ENCODE measurements at regions not wholly inside any gene's neighbourhood (a gene's known extent, or its start where the extent isn't known, plus 50 kb on each side); places are given as distances from the start of the nearest gene placed in this dataset.

GRCh38 chr11:19329970-19330369 is 89.2 kb upstream of the E2F8 start:
- no peaks in the 10 kb centered on the region for H3K9me3 ChIP-seq (ENCODE audit: insufficient read depth, low read depth, low read length)
- H3K4me1 ChIP-seq (ENCODE audit: insufficient read depth, low read length): no peaks in the 10 kb centered on the region
- no peaks in the 10 kb centered on the region; the same call in 1 of the 2 replicates for H3K27me3 ChIP-seq (ENCODE audit: insufficient read depth, low read length)

DNA sequence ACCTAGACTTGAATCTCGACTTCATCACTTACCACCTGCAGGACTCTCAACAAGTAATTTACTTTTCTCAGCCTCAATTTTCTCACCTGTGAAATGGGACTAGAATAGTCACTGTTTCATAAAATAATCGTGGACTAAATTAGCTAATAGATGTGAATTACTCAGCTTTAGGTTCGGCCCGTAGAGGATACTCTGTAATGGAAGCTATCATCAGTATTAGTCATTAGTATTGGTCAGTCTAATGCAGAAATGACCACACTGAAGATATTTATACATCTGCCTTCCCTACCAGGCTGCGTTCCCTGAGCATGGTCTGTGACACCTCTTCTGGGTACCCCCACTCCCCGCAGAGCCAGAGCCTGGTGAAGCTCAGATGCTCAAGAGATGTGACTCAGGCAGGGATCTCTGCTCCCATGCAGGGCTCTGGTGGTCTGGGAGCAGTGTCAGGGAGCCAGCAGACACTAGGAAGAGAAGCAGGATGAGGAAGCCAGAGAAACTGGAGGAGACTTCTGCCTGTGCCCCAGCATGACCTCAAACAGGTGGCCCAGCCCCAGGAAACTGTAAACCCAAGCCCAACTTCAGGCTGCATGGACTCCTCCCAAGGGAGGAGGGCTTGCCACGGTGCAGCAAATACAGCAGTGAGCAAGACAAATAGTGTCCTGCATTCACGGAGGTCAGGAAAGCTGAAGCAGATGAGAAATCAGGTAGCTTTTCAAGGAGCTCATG is 88.0 kb upstream of the E2F8 start:
- H3K27ac ChIP-seq (ENCODE audit: low read length): no peak overlapping the region
- H3K27me3 ChIP-seq (ENCODE audit: insufficient read depth, low read length): no peaks in the 10 kb centered on the region; the same call in 1 of the 2 replicates
- no peaks in the 10 kb centered on the region for H3K9me3 ChIP-seq (ENCODE audit: insufficient read depth, low read depth, low read length)
- no peaks in the 10 kb centered on the region for H3K36me3 ChIP-seq (ENCODE audit: insufficient read depth, low read depth, low read length)
- no peaks in the 10 kb centered on the region for H3K4me1 ChIP-seq (ENCODE audit: insufficient read depth, low read length)
- H3K4me3 ChIP-seq (ENCODE audit: low read length): no peak overlapping the region
- H3K9ac ChIP-seq (ENCODE audit: low read depth, low read length): no peak overlapping the region

More at GRCh38 chr11:19329970-19330369, 89.2 kb upstream of the E2F8 start:
- H3K27ac ChIP-seq (ENCODE audit: low read length): no peak overlapping the region
- no peak overlapping the region for H3K9ac ChIP-seq (ENCODE audit: low read depth, low read length)
- H3K36me3 ChIP-seq (ENCODE audit: insufficient read depth, low read depth, low read length): no peaks in the 10 kb centered on the region
- no peak overlapping the region for H3K4me3 ChIP-seq (ENCODE audit: low read length)

GRCh38 chr11:19327280-19327679 is 86.5 kb upstream of the E2F8 start:
- no peaks in the 10 kb centered on the region; the same call in 1 of the 2 replicates for H3K27me3 ChIP-seq (ENCODE audit: insufficient read depth, low read length)
- H3K4me3 ChIP-seq (ENCODE audit: low read length): no peak overlapping the region
- no peak overlapping the region for H3K9ac ChIP-seq (ENCODE audit: low read depth, low read length)
- no peaks in the 10 kb centered on the region for H3K9me3 ChIP-seq (ENCODE audit: insufficient read depth, low read depth, low read length)
- no peaks in the 10 kb centered on the region for H3K36me3 ChIP-seq (ENCODE audit: insufficient read depth, low read depth, low read length)
- no peaks in the 10 kb centered on the region for H3K4me1 ChIP-seq (ENCODE audit: insufficient read depth, low read length)
- H3K27ac ChIP-seq (ENCODE audit: low read length): no peak overlapping the region

DNA sequence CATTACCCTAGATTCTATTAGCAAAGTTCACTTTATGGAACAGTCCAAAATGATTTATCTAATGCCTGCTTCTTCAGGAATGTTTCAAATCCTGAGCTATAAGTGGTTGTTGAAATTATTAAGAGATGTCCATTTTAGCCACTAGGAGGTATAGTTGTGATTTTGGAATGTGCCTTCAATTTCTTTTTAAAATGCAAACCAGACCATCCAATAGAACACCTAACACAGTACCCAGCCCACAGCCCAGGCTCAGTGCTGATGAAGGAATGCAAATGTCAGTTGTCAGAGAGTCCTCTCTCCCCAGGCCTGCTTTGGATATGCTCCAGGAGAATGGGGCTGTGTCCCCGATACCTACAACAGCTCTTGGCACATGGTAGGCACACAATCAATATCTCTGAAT is 85.8 kb upstream of the E2F8 start:
- Histone ChIP-seq H3K9me3 (ENCODE audit: insufficient read depth, low read depth, low read length) (no peaks in the 10 kb centered on the region), H3K27ac (ENCODE audit: low read length) (no peak overlapping the region), H3K36me3 (ENCODE audit: insufficient read depth, low read depth, low read length) (no peaks in the 10 kb centered on the region), H3K9ac (ENCODE audit: low read depth, low read length) (no peak overlapping the region), H3K27me3 (ENCODE audit: insufficient read depth, low read length) (no peaks in the 10 kb centered on the region; the same call in 1 of the 2 replicates), H3K4me1 (ENCODE audit: insufficient read depth, low read length) (no peaks in the 10 kb centered on the region), H3K4me3 (ENCODE audit: low read length) (no peak overlapping the region)

DNA sequence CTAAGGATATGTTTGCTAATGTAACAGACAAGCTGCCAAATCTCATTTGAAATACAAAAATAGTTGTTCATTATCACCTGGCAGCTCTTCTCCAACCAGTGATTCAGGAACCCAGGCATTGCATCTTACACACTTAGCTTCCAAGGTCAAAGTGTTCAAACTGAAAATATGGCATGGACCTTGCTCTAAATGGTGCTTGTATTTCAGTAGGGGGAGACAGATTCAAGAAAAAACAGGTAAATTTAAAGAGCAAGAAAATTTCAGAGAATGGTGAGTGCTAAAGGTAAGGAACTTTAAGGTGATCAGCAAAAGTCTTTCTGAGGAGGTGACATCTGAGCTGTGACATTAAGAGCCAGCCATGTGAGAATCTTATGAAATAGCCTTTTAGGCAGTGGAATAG is 82.8 kb upstream of the E2F8 start:
- no peaks in the 10 kb centered on the region; the same call in 1 of the 2 replicates for H3K27me3 ChIP-seq (ENCODE audit: insufficient read depth, low read length)
- no peak overlapping the region for H3K4me3 ChIP-seq (ENCODE audit: low read length)
- H3K9ac ChIP-seq (ENCODE audit: low read depth, low read length): no peak overlapping the region
- H3K27ac ChIP-seq (ENCODE audit: low read length): no peak overlapping the region
- no peaks in the 10 kb centered on the region for H3K9me3 ChIP-seq (ENCODE audit: insufficient read depth, low read depth, low read length)
- H3K4me1 ChIP-seq (ENCODE audit: insufficient read depth, low read length): no peaks in the 10 kb centered on the region
- H3K36me3 ChIP-seq (ENCODE audit: insufficient read depth, low read depth, low read length): no peaks in the 10 kb centered on the region

GRCh38 chr11:19321351-19321750 is 80.6 kb upstream of the E2F8 start:
- Histone ChIP-seq H3K27me3 (ENCODE audit: insufficient read depth, low read length) (no peaks in the 10 kb centered on the region; the same call in 1 of the 2 replicates), H3K36me3 (ENCODE audit: insufficient read depth, low read depth, low read length) (no peaks in the 10 kb centered on the region), H3K4me1 (ENCODE audit: insufficient read depth, low read length) (no peaks in the 10 kb centered on the region), H3K27ac (ENCODE audit: low read length) (no peak overlapping the region), H3K9ac (ENCODE audit: low read depth, low read length) (no peak overlapping the region), H3K4me3 (ENCODE audit: low read length) (no peak overlapping the region), H3K9me3 (ENCODE audit: insufficient read depth, low read depth, low read length) (no peaks in the 10 kb centered on the region)

DNA sequence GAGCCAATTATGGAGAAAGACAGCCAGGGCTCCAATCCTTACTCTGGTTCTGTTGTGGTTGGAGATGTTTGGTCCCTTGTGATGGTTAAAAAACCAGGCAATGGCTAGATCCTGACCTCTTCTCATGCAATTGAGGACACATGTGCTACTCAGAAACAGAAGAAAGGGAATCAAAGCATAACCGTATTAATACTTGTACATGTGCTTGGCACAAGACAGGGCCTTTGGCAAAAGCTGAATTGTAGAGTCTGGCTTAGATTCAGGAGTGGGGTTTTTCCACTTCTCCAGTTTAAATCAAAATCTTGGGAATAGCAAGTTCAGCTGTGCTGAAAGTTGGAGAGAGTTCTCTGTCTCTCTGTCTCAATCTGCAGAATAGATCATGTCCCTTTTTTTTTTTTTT is 80.1 kb upstream of the E2F8 start:
- no peaks in the 10 kb centered on the region for H3K4me1 ChIP-seq (ENCODE audit: insufficient read depth, low read length)
- H3K9ac ChIP-seq (ENCODE audit: low read depth, low read length): no peak overlapping the region
- no peak overlapping the region for H3K27ac ChIP-seq (ENCODE audit: low read length)
- no peaks in the 10 kb centered on the region; the same call in 1 of the 2 replicates for H3K27me3 ChIP-seq (ENCODE audit: insufficient read depth, low read length)
- H3K4me3 ChIP-seq (ENCODE audit: low read length): no peak overlapping the region
- no peaks in the 10 kb centered on the region for H3K9me3 ChIP-seq (ENCODE audit: insufficient read depth, low read depth, low read length)
- no peaks in the 10 kb centered on the region for H3K36me3 ChIP-seq (ENCODE audit: insufficient read depth, low read depth, low read length)

DNA sequence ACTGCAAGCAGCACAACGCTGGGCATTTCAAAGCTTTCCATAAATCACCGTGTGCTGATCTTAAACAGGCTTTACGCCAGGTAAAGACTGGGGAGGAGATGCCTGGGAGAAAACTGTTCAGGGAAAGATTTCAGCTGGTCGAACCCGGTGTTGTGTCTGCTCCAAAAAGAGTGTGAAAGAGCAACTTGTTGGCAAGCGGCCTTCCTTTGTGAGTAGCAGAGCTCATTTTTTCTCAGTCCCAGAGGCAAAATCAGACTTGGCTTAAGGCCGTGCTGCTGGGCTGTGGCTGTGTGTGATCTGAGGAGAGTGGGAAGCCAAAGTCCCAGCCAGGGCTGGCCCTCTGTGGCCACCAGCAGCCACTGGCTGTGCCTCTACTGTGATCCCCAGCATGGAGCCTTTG is 75.7 kb upstream of the E2F8 start:
- no peak overlapping the region for H3K9ac ChIP-seq (ENCODE audit: low read depth, low read length)
- H3K4me3 ChIP-seq (ENCODE audit: low read length): no peak overlapping the region
- H3K9me3 ChIP-seq (ENCODE audit: insufficient read depth, low read depth, low read length): no peaks in the 10 kb centered on the region
- H3K27me3 ChIP-seq (ENCODE audit: insufficient read depth, low read length): no peaks in the 10 kb centered on the region; the same call in 1 of the 2 replicates
- no peaks in the 10 kb centered on the region for H3K4me1 ChIP-seq (ENCODE audit: insufficient read depth, low read length)
- no peak overlapping the region for H3K27ac ChIP-seq (ENCODE audit: low read length)
- no peaks in the 10 kb centered on the region for H3K36me3 ChIP-seq (ENCODE audit: insufficient read depth, low read depth, low read length)

- no peak overlapping the region for H3K9ac ChIP-seq (ENCODE audit: low read depth, low read length)
- no peaks in the 10 kb centered on the region for H3K9me3 ChIP-seq (ENCODE audit: insufficient read depth, low read depth, low read length)
- H3K36me3 ChIP-seq (ENCODE audit: insufficient read depth, low read depth, low read length): no peaks in the 10 kb centered on the region
- H3K27me3 ChIP-seq (ENCODE audit: insufficient read depth, low read length): no peaks in the 10 kb centered on the region; the same call in 1 of the 2 replicates
- no peak overlapping the region for H3K4me3 ChIP-seq (ENCODE audit: low read length)
- no peak overlapping the region for H3K27ac ChIP-seq (ENCODE audit: low read length)
- H3K4me1 ChIP-seq (ENCODE audit: insufficient read depth, low read length): no peaks in the 10 kb centered on the region
Measured at GRCh38 chr11:19315511-19315910, 74.8 kb upstream of the E2F8 start.

DNA sequence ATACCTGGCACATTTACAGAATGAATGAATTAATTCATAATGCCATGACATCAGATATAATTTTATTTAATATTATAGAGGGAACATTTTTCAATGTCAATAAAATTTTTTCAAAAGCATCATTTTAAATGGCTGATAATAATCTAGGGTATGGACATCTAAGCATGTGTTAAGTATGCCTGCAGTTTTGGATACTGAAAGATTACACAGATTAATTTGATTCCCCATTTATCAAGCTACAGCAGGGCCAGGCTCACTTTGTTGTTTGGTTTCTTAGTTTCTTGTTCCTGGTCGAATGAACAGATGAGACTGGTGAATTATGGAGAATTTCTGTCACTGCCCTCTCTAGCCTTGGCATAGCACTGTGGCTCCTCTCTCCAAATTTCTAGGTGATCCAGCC is 72.4 kb upstream of the E2F8 start:
- H3K4me3 ChIP-seq (ENCODE audit: low read length): no peak overlapping the region
- no peaks in the 10 kb centered on the region for H3K4me1 ChIP-seq (ENCODE audit: insufficient read depth, low read length)
- no peaks in the 10 kb centered on the region for H3K27me3 ChIP-seq (ENCODE audit: insufficient read depth, low read length)
- no peaks in the 10 kb centered on the region for H3K9me3 ChIP-seq (ENCODE audit: insufficient read depth, low read depth, low read length)
- no peaks in the 10 kb centered on the region for H3K36me3 ChIP-seq (ENCODE audit: insufficient read depth, low read depth, low read length)
- no peak overlapping the region for H3K9ac ChIP-seq (ENCODE audit: low read depth, low read length)
- no peak overlapping the region for H3K27ac ChIP-seq (ENCODE audit: low read length)

- H3K4me1 ChIP-seq (ENCODE audit: insufficient read depth, low read length): no peaks in the 10 kb centered on the region
- H3K36me3 ChIP-seq (ENCODE audit: insufficient read depth, low read depth, low read length): no peaks in the 10 kb centered on the region
- H3K9ac ChIP-seq (ENCODE audit: low read depth, low read length): no peak overlapping the region
- H3K27me3 ChIP-seq (ENCODE audit: insufficient read depth, low read length): no peaks in the 10 kb centered on the region
- no peaks in the 10 kb centered on the region for H3K9me3 ChIP-seq (ENCODE audit: insufficient read depth, low read depth, low read length)
- no peak overlapping the region for H3K4me3 ChIP-seq (ENCODE audit: low read length)
- no peak overlapping the region for H3K27ac ChIP-seq (ENCODE audit: low read length)
Measured at GRCh38 chr11:19311308-19312030, 70.7 kb upstream of the E2F8 start.

- H3K27ac ChIP-seq (ENCODE audit: low read length): no peak overlapping the region
- no peaks in the 10 kb centered on the region for H3K9me3 ChIP-seq (ENCODE audit: insufficient read depth, low read depth, low read length)
- no peak overlapping the region for H3K9ac ChIP-seq (ENCODE audit: low read depth, low read length)
- H3K36me3 ChIP-seq (ENCODE audit: insufficient read depth, low read depth, low read length): no peaks in the 10 kb centered on the region
- H3K27me3 ChIP-seq (ENCODE audit: insufficient read depth, low read length): no peaks in the 10 kb centered on the region
- no peaks in the 10 kb centered on the region for H3K4me1 ChIP-seq (ENCODE audit: insufficient read depth, low read length)
- H3K4me3 ChIP-seq (ENCODE audit: low read length): no peak overlapping the region
Measured at GRCh38 chr11:19307498-19307897, 66.8 kb upstream of the E2F8 start.

All from iPS-20b (cell line).